Colonic mucosa (tissue), 4 donors: ENCODE measurements at regions not wholly inside any gene's neighbourhood (a gene's known extent, or its start where the extent isn't known, plus 50 kb on each side); places are given as distances from the start of the nearest gene placed in this dataset.

Experiments
- DNase-seq: peaks from one replicate; pipeline ENCODE4 v3.0.0-alpha.2; 2020
- H3K27ac ChIP-seq: fragments of 200-600 bp; one replicate; pipeline ENCODE4 v1.8.0; 2021
- H3K27me3 ChIP-seq: fragments of 200-600 bp; one replicate; pipeline ENCODE4 v1.8.0; 2021
- H3K36me3 ChIP-seq: fragments of 200-600 bp; one replicate; pipeline ENCODE4 v1.8.0; 2021
- H3K4me1 ChIP-seq: fragments of 200-600 bp; one replicate; pipeline ENCODE4 v1.8.0; 2021; ENCODE audit warnings: mild to moderate bottlenecking
- H3K4me3 ChIP-seq: fragments of 200-600 bp; one replicate; pipeline ENCODE4 v1.8.0; 2021
- H3K9ac ChIP-seq, 2 donors: one replicate each; pipeline ENCODE4 v1.7.0; 2013; ENCODE audit warnings: control low read depth in 2 of 2, low read depth in 2 of 2, low read length in 2 of 2
- H3K9me3 ChIP-seq: fragments of 200-600 bp; one replicate; pipeline ENCODE4 v1.8.0; 2021
- intact Hi-C: fragments of 100-400 bp; cut with DNase I; formaldehyde crosslinking; loops from one replicate; pipeline ENCODE4 v1.14.1; 2022
- TF ChIP-seq, protein P1 (sequence below): fragments of 200-600 bp; IDR thresholded peaks from one replicate; pipeline ENCODE4 v1.8.0; 2022; ENCODE audit warnings: antibody characterized with exemption, mild to moderate bottlenecking
- donor health status: healthy.
- donor health status: DM: no; HTN: no; CAD: no.
- donor health status: DM: no; HTN: no; CAD: no.

DNA sequence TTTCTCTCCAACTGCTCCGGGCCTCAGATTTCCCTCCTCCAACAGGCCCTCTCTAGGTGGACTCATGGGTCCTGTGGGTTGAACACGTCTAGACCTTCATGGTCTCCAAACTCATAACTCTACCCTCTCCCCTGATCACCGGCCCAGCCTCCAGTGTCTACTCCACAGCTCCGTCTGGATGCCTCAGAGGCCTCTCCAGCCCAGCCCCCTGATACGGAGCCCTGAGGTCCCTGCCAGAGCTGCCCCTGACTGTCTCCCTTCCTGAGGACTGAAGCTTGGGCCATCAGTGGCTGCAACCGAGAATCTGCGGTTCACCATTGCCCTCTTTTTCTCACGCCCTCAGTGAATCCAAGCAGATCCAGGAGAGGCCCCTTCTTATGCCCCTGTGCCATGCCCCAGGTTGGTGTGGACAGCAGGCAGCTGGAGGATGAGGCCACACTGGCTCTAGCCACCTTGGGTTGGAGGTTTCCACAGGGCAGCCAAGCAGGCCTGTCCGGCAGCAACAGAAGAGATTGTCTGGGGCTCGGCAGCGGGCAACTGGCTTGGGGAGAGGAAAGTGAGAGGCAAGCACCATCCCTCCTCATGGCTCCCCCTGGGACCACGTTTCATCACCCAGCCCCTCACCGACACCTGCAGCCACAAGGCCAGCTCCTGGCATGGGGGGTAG, 104.6 kb upstream of the FGF3 start:
- Histone ChIP-seq H3K27ac (no peak overlapping the region), H3K4me1 (no peaks in the 10 kb centered on the region), H3K9me3 (no peaks in the 10 kb centered on the region), H3K36me3 (no peaks in the 10 kb centered on the region), H3K9ac (no peak overlapping the region), H3K27me3 (no peaks in the 10 kb centered on the region), H3K4me3 (no peak overlapping the region)
- DNase-seq = no peak
- TF ChIP-seq, protein P1, sequence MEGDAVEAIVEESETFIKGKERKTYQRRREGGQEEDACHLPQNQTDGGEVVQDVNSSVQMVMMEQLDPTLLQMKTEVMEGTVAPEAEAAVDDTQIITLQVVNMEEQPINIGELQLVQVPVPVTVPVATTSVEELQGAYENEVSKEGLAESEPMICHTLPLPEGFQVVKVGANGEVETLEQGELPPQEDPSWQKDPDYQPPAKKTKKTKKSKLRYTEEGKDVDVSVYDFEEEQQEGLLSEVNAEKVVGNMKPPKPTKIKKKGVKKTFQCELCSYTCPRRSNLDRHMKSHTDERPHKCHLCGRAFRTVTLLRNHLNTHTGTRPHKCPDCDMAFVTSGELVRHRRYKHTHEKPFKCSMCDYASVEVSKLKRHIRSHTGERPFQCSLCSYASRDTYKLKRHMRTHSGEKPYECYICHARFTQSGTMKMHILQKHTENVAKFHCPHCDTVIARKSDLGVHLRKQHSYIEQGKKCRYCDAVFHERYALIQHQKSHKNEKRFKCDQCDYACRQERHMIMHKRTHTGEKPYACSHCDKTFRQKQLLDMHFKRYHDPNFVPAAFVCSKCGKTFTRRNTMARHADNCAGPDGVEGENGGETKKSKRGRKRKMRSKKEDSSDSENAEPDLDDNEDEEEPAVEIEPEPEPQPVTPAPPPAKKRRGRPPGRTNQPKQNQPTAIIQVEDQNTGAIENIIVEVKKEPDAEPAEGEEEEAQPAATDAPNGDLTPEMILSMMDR = no peak
- intact Hi-C loops = no loop called here

DNA sequence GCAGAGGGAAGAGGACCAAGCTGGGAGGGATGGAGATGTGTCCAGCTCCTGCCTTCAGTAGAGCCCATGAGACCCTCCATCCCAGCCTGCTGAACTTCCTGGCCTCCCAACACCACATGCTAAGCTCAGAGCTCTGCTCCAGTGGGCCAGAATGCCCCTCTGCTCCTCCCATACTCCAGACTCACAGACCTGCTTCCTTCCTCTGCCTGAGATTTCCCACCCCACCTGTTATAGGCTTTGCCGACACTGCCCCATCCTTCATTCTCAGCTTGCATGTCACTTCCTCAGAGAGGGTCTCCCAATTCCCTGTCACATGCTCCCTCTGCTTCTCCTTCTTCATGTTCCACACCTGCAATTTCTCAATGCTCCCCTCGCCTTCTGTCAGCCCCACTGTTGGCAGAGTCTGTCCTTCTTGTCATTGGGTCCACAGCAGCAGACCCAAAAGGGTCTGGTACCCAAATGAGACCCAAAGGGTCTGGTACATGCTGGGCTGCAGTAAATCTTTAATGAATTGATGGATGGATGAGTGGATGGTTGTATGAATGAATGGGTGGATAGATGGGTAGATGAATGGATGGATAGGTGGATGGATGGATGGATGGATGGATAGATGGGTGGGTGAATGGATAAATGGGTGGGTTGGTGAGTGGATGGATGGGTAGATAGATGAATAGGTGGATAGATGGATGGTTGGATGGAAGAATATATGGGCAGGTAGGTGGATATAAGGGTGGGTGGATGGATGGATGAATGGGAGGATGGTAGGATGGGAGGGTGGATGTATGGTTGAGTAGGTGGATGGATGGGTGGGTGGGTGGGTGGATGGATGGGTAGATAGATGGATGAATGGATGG, 105.3 kb upstream of the FGF3 start:
- H3K4me1 ChIP-seq = no peaks in the 10 kb centered on the region
- no peaks in the 10 kb centered on the region for H3K27me3 ChIP-seq
- H3K27ac ChIP-seq = no peak overlapping the region
- no peak for DNase-seq
- no peaks in the 10 kb centered on the region for H3K9me3 ChIP-seq
- intact Hi-C loops = no loop called here
- TF ChIP-seq, protein P1 = no peak
- no peak overlapping the region for H3K4me3 ChIP-seq
- no peaks in the 10 kb centered on the region for H3K36me3 ChIP-seq
- no peak overlapping the region for H3K9ac ChIP-seq

DNA sequence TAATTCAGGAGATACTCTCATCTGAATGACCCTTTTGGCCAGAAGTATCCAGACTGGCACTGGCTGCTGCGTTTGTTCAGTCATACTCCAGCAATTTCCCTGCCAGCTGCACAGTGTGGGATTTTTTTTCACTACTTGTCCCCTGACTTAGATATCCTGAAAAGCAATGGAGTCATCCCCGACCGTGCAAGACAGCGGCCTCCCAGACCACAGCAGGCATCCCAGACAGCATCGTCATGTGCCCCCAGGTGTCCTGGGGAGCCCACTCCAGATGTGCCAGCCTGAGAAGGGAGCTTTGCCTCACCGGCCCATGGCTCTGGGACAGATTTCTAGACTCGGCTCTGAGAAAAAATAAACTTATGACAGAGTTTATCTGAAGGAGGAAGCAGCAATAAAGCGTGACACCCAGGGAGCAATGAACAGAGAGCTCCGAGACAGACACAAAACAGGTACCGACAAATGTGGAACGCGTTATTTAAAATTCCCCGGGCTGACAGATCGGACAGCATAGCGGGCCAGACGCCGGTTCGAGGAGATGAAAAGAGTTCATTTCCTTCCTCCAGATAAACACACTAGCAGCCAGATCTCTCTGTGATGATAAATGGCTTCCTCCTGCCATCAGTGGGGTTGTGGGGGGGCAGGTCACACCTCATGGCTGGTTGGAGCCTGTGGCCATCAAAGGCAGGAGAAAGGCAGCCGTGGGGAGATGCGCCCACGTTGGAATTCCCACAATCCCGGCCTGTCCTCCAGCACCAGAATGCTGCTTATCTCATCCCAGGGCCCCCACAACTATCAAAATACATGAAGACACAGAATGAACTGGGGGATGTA, 106.4 kb upstream of the FGF3 start:
- no peak for DNase-seq
- Histone ChIP-seq H3K27ac (no peak overlapping the region), H3K27me3 (no peaks in the 10 kb centered on the region), H3K4me1 (no peaks in the 10 kb centered on the region), H3K4me3 (no peak overlapping the region), H3K9me3 (no peaks in the 10 kb centered on the region), H3K9ac (no peak overlapping the region), H3K36me3 (no peaks in the 10 kb centered on the region)
- intact Hi-C loops = no loop called here
- TF ChIP-seq, protein P1 = no peak

DNA sequence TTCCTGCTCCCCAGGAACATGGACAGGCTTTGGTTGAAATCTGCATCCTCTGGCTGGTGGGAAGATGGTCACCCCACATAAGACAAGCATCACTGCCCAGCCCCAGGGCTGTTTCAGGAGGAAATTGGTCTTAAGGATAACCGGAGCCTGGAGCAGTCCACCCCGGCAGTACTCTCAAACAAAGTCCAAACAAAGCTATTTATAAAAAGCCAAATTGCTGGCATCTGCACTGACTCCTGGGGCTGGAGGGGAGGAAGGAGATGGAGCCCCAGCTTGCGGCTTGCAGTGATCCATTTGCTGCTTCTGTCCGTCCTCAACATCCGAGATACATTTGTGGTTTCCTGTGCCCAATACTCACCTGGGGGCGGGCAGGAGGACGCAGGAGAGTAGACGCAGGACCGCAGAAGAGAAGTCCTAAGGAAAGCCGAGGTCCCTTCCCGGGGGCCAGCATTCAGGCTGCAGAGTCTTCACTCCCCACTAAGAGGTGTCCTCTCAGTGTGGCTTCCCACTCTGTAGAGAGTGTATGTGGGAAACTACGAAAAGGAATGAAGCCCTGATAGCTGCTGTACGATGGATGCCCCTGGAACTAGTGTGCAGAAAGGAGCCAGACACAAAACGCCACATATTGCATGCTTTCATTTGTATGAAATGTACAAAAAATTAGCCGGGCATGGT, 107.3 kb upstream of the FGF3 start:
- no peaks in the 10 kb centered on the region for H3K27me3 ChIP-seq
- TF ChIP-seq, protein P1 = no peak
- intact Hi-C loops = no loop called here
- no peak for DNase-seq
- no peak overlapping the region for H3K4me3 ChIP-seq
- no peak overlapping the region for H3K9ac ChIP-seq
- H3K27ac ChIP-seq = no peak overlapping the region
- H3K36me3 ChIP-seq = no peaks in the 10 kb centered on the region
- H3K9me3 ChIP-seq = no peaks in the 10 kb centered on the region
- H3K4me1 ChIP-seq = no peaks in the 10 kb centered on the region

DNA sequence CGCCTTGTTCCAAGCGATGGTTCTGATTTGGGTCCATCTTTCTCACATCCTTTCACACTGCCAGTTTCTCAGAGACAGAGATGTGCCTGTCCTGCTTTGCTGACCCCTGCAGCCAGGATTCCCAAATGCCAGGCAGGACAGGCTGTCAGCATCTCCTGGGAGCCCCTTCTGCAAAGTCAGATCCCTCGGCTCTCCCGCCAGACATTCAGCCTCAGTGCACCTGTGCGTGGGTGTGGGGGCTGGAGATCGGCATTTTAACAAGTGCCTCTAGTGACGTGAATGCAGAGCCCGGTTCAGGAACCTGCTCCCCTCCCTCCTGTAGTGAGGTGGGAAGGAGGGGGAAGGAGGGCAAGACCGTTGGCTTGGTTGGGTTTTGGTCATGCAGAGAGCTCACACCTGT, 108.9 kb upstream of the FGF3 start:
- H3K36me3 ChIP-seq = no peaks in the 10 kb centered on the region
- no peak overlapping the region for H3K9ac ChIP-seq
- no peak for DNase-seq
- intact Hi-C loops = no loop called here
- no peaks in the 10 kb centered on the region for H3K27me3 ChIP-seq
- H3K4me1 ChIP-seq = no peaks in the 10 kb centered on the region
- H3K9me3 ChIP-seq = no peaks in the 10 kb centered on the region
- H3K4me3 ChIP-seq = no peak overlapping the region
- TF ChIP-seq, protein P1 = no peak
- H3K27ac ChIP-seq = no peak overlapping the region
